Memory B cell (primary cell): ENCODE measurements at regions not wholly inside any gene's neighbourhood (a gene's known extent, or its start where the extent isn't known, plus 50 kb on each side); places are given as distances from the start of the nearest gene placed in this dataset.

ENCODE experiments used
- ATAC-seq: fragments of 150-1000 bp; cut with Tn5 transposase; 2 replicates; pipeline ENCODE4 v1.10.0; 2021; ENCODE audit warnings: low read depth, mild to moderate bottlenecking, moderate library complexity
- DNase-seq, 2 donors: peaks; one replicate each; pipeline ENCODE4 v3.0.0; 2022; ENCODE audit warnings: low spot score in 2 of 2
- H3K27ac Mint-ChIP-seq: one replicate; pipeline ENCODE4 v1.8.0; 2022; ENCODE audit warnings: mild to moderate bottlenecking, moderate library complexity, mixed read lengths
- H3K27me3 Mint-ChIP-seq: one replicate; pipeline ENCODE4 v1.8.0; 2022; ENCODE audit warnings: mixed read lengths
- H3K36me3 Mint-ChIP-seq: one replicate; pipeline ENCODE4 v1.8.0; 2022; ENCODE audit warnings: mild to moderate bottlenecking, mixed read lengths
- H3K4me1 Mint-ChIP-seq: one replicate; pipeline ENCODE4 v1.8.0; 2022; ENCODE audit warnings: mixed read lengths
- H3K4me3 Mint-ChIP-seq: one replicate; pipeline ENCODE4 v1.8.0; 2022; ENCODE audit warnings: mild to moderate bottlenecking, moderate library complexity, mixed read lengths
- H3K9me3 Mint-ChIP-seq: one replicate; pipeline ENCODE4 v1.8.0; 2022; ENCODE audit warnings: mixed read lengths

- H3K27ac Mint-ChIP-seq, result no peak overlapping the region
- no peaks in the 10 kb centered on the region for H3K36me3 Mint-ChIP-seq
- H3K27me3 Mint-ChIP-seq, result no peaks in the 10 kb centered on the region
- DNase-seq, result no peak
- H3K4me1 Mint-ChIP-seq, result no peaks in the 10 kb centered on the region
- H3K4me3 Mint-ChIP-seq, result no peak overlapping the region
- peaks cover 9% of the 10 kb centered on the region for H3K9me3 Mint-ChIP-seq
- ATAC-seq, result no peak
Measured at GRCh38 chr18:38321262-38321661, 755.7 kb upstream of the CELF4 start.

- no peaks in the 10 kb centered on the region for H3K36me3 Mint-ChIP-seq
- H3K9me3 Mint-ChIP-seq, result peaks cover 9% of the 10 kb centered on the region
- no peaks in the 10 kb centered on the region for H3K27me3 Mint-ChIP-seq
- ATAC-seq, result no peak
- no peaks in the 10 kb centered on the region for H3K4me1 Mint-ChIP-seq
- DNase-seq, result no peak
- no peak overlapping the region for H3K27ac Mint-ChIP-seq
- H3K4me3 Mint-ChIP-seq, result no peak overlapping the region
Measured at GRCh38 chr18:38318416-38318815, 752.8 kb upstream of the CELF4 start.

GRCh38 chr18:38313831-38314230 is 748.2 kb upstream of the CELF4 start:
- no peak for DNase-seq
- Mint-ChIP-seq H3K27ac (no peak overlapping the region), H3K4me3 (no peak overlapping the region), H3K4me1 (no peaks in the 10 kb centered on the region), H3K36me3 (no peaks in the 10 kb centered on the region), H3K9me3 (peaks cover 8% of the 10 kb centered on the region), H3K27me3 (no peaks in the 10 kb centered on the region)
- ATAC-seq, result no peak

GRCh38 chr18:38312532-38312931 is 746.9 kb upstream of the CELF4 start:
- H3K4me3 Mint-ChIP-seq, result no peak overlapping the region
- no peaks in the 10 kb centered on the region for H3K36me3 Mint-ChIP-seq
- H3K27ac Mint-ChIP-seq, result no peak overlapping the region
- H3K27me3 Mint-ChIP-seq, result no peaks in the 10 kb centered on the region
- peaks cover 8% of the 10 kb centered on the region for H3K9me3 Mint-ChIP-seq
- ATAC-seq (no peak), DNase-seq (no peak)
- H3K4me1 Mint-ChIP-seq, result no peaks in the 10 kb centered on the region

GRCh38 chr18:38310936-38311335 is 745.3 kb upstream of the CELF4 start:
- DNase-seq (no peak), ATAC-seq (no peak)
- H3K36me3 Mint-ChIP-seq, result no peaks in the 10 kb centered on the region
- no peaks in the 10 kb centered on the region for H3K27me3 Mint-ChIP-seq
- H3K9me3 Mint-ChIP-seq, result peaks cover 8% of the 10 kb centered on the region
- no peak overlapping the region for H3K27ac Mint-ChIP-seq
- no peak overlapping the region for H3K4me3 Mint-ChIP-seq
- no peaks in the 10 kb centered on the region for H3K4me1 Mint-ChIP-seq

GRCh38 chr18:38307914-38308313 is 742.3 kb upstream of the CELF4 start:
- no peak overlapping the region for H3K4me3 Mint-ChIP-seq
- no peaks in the 10 kb centered on the region for H3K27me3 Mint-ChIP-seq
- ATAC-seq, result no peak
- DNase-seq, result no peak
- H3K27ac Mint-ChIP-seq, result no peak overlapping the region
- H3K36me3 Mint-ChIP-seq, result no peaks in the 10 kb centered on the region
- peaks cover 3% of the 10 kb centered on the region for H3K9me3 Mint-ChIP-seq
- H3K4me1 Mint-ChIP-seq, result no peaks in the 10 kb centered on the region

GRCh38 chr18:38305961-38306360 is 740.4 kb upstream of the CELF4 start:
- H3K27ac Mint-ChIP-seq, result no peak overlapping the region
- H3K36me3 Mint-ChIP-seq, result no peaks in the 10 kb centered on the region
- peaks cover 4% of the 10 kb centered on the region for H3K9me3 Mint-ChIP-seq

GRCh38 chr18:38301621-38302020 is 736.0 kb upstream of the CELF4 start:
- Mint-ChIP-seq H3K36me3 (no peaks in the 10 kb centered on the region), H3K27me3 (no peaks in the 10 kb centered on the region), H3K9me3 (peaks cover 3% of the 10 kb centered on the region), H3K4me3 (no peak overlapping the region), H3K4me1 (no peaks in the 10 kb centered on the region), H3K27ac (no peak overlapping the region)
- ATAC-seq (no peak), DNase-seq (no peak)

More at GRCh38 chr18:38305961-38306360, 740.4 kb upstream of the CELF4 start:
- Mint-ChIP-seq H3K4me1 (no peaks in the 10 kb centered on the region), H3K4me3 (no peak overlapping the region), H3K27me3 (no peaks in the 10 kb centered on the region)
- ATAC-seq (no peak), DNase-seq (no peak)

GRCh38 chr18:38297910-38298309 is 732.3 kb upstream of the CELF4 start:
- no peak overlapping the region for H3K4me3 Mint-ChIP-seq

GRCh38 chr18:38290229-38290628 is 724.6 kb upstream of the CELF4 start:
- no peaks in the 10 kb centered on the region for H3K27me3 Mint-ChIP-seq

More at GRCh38 chr18:38297910-38298309, 732.3 kb upstream of the CELF4 start:
- Mint-ChIP-seq H3K4me1 (no peaks in the 10 kb centered on the region), H3K9me3 (peaks cover 6% of the 10 kb centered on the region), H3K27ac (no peak overlapping the region), H3K36me3 (no peaks in the 10 kb centered on the region), H3K27me3 (no peaks in the 10 kb centered on the region)
- no peak for DNase-seq
- ATAC-seq, result no peak

GRCh38 chr18:38284972-38285371 is 719.4 kb upstream of the CELF4 start:
- peaks cover 10% of the 10 kb centered on the region for H3K9me3 Mint-ChIP-seq

More at GRCh38 chr18:38290229-38290628, 724.6 kb upstream of the CELF4 start:
- Mint-ChIP-seq H3K27ac (no peak overlapping the region), H3K4me1 (no peaks in the 10 kb centered on the region), H3K9me3 (peaks cover 10% of the 10 kb centered on the region), H3K36me3 (no peaks in the 10 kb centered on the region), H3K4me3 (no peak overlapping the region)
- no peak for DNase-seq
- no peak for ATAC-seq

GRCh38 chr18:38263066-38263465 is 697.5 kb upstream of the CELF4 start:
- Mint-ChIP-seq H3K27ac (no peak overlapping the region), H3K4me1 (no peaks in the 10 kb centered on the region), H3K4me3 (no peak overlapping the region), H3K27me3 (no peaks in the 10 kb centered on the region), H3K36me3 (no peaks in the 10 kb centered on the region), H3K9me3 (peaks cover 3% of the 10 kb centered on the region)
- DNase-seq, result no peak
- ATAC-seq, result no peak

More at GRCh38 chr18:38284972-38285371, 719.4 kb upstream of the CELF4 start:
- Mint-ChIP-seq H3K36me3 (no peaks in the 10 kb centered on the region), H3K27me3 (no peaks in the 10 kb centered on the region), H3K27ac (no peak overlapping the region), H3K4me1 (no peaks in the 10 kb centered on the region), H3K4me3 (no peak overlapping the region)
- no peak for DNase-seq
- no peak for ATAC-seq

- H3K4me3 Mint-ChIP-seq, result no peak overlapping the region
- DNase-seq (no peak), ATAC-seq (no peak)
- H3K27me3 Mint-ChIP-seq, result no peaks in the 10 kb centered on the region
- no peak overlapping the region for H3K27ac Mint-ChIP-seq
- H3K4me1 Mint-ChIP-seq, result no peaks in the 10 kb centered on the region
- peaks cover 3% of the 10 kb centered on the region for H3K9me3 Mint-ChIP-seq
- H3K36me3 Mint-ChIP-seq, result no peaks in the 10 kb centered on the region
Measured at GRCh38 chr18:38262661-38263060, 697.1 kb upstream of the CELF4 start.

- no peak for DNase-seq
- H3K27ac Mint-ChIP-seq, result no peak overlapping the region
- no peak for ATAC-seq
- H3K4me3 Mint-ChIP-seq, result no peak overlapping the region
- no peaks in the 10 kb centered on the region for H3K4me1 Mint-ChIP-seq
- H3K36me3 Mint-ChIP-seq, result no peaks in the 10 kb centered on the region
- no peaks in the 10 kb centered on the region for H3K27me3 Mint-ChIP-seq
- peaks cover 2% of the 10 kb centered on the region for H3K9me3 Mint-ChIP-seq
Measured at GRCh38 chr18:38257661-38258060, 692.1 kb upstream of the CELF4 start.

GRCh38 chr18:38256366-38256765 is 690.8 kb upstream of the CELF4 start:
- ATAC-seq, result no peak
- no peaks in the 10 kb centered on the region for H3K4me1 Mint-ChIP-seq
- H3K27me3 Mint-ChIP-seq, result no peaks in the 10 kb centered on the region
- peaks cover 2% of the 10 kb centered on the region for H3K9me3 Mint-ChIP-seq
- no peak overlapping the region for H3K27ac Mint-ChIP-seq
- no peak overlapping the region for H3K4me3 Mint-ChIP-seq
- no peaks in the 10 kb centered on the region for H3K36me3 Mint-ChIP-seq
- DNase-seq, result no peak
